ENCODE measurements at regions not wholly inside any gene's neighbourhood (a gene's known extent, or its start where the extent isn't known, plus 50 kb on each side); places are given as distances from the start of the nearest gene placed in this dataset.

DNA sequence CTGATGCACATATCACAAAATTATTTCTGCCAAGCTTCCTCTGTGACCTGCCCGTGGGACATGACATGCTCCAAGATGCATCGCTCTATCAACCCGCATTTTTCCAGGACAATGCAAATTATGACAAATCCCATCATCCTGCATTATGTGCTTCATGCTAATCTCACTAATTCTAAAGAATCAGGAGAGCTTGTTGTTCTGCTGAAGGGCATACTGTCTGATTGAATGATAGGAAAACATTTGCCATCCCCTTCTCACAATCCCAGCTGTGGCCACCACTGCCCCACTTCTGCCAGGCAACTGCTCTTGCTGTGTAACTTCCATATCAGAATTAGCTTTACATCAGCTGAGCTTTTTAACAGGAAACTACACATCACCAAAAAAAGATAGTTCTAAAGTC lies 203.5 kb upstream of the NANOGP8 start:
- ChIA-PET POLR2A (interaction anchor here (0.6 to 1.5 kb wide), 3 partner anchors 17 to 210 kb away, joined by 3 read pairs; no protein-coding TSS in a partner anchor), CTCF (ENCODE audit: low intra/inter-chr PET ratio) (interaction anchor here (0.6 to 2.8 kb wide), 4 partner anchors 155 to 363 kb away, joined by 3 to 19 read pairs (median 4); no protein-coding TSS in a partner anchor)
- in situ Hi-C loops (cut with MboI), result loop anchor here (25.0 kb wide), 2 partner anchors 201 to 1849 kb away; partner anchors contain the start of gene NANOGP8
- Histone ChIP-seq H3K4me1 (replicated peaks in 1 of 2; ENCODE audit: control insufficient read depth in 2 of 2, insufficient read depth in 2 of 2, low read length in 2 of 2) (peaks cover 0 to 1% of the 10 kb centered on the region in 2 experiments; a peak in 1 of 5 replicates), H3K27ac (ENCODE audit: extremely low read depth, low read depth, low read length) (no peak overlapping the region), H3K4me2 (ENCODE audit: insufficient read depth, low read length) (no peak overlapping the region), H3K36me3 (ENCODE audit: control insufficient read depth, insufficient read depth, low read length) (no peaks in the 10 kb centered on the region), H3K9me1 (ENCODE audit: control insufficient read depth, insufficient read depth, low read length) (no peaks in the 10 kb centered on the region), H3K9me3 (replicated peaks; ENCODE audit: control insufficient read depth, insufficient read depth, low read depth, low read length) (no peaks in the 10 kb centered on the region), H3K79me2 (ENCODE audit: control insufficient read depth, insufficient read depth, low read length) (no peaks in the 10 kb centered on the region), H3K27me3 (ENCODE audit: control insufficient read depth in 2 of 2, insufficient read depth in 2 of 2, low read length in 2 of 2) (no peaks in the 10 kb centered on the region), H4K20me1 (replicated peaks; ENCODE audit: control insufficient read depth, insufficient read depth, low read length) (no peaks in the 10 kb centered on the region), H3K4me3 (no peak overlapping the region), H3K9ac (ENCODE audit: insufficient read depth in 1 of 2, low read depth in 2 of 2, low read length in 2 of 2) (no peak overlapping the region), H2AFZ (ENCODE audit: low read depth, low read length) (no peak overlapping the region)
- intact Hi-C loops (cut with micrococcal nuclease), result loop anchor here (2.0 kb wide), 2 partner anchors 210 to 462 kb away; no protein-coding TSS in a partner anchor
- WGBS (ENCODE audit: insufficient coverage, low coverage, missing lambda C conversion rate), result 8% methylated on average over 3 of the region's 3 CpGs
- BruUV-seq (replicated peaks), result no TSS peak
- ATAC-seq (no peak), DNase-seq (ENCODE audit: extremely low read depth in 1 of 4, low spot score in 3 of 4) (no peak), FAIRE-seq (no peak)
- TF ChIP-seq MYNN (IDR thresholded peaks at IDR 0.05), result no peak
- no peak for TF ChIP-seq MYNN (CRISPR knock-in tag; IDR thresholded peaks at IDR 0.05)
- TF ChIP-seq ZFX (CRISPR knock-in tag; IDR thresholded peaks at IDR 0.05), result no peak
- TF ChIP-seq, protein P1, sequence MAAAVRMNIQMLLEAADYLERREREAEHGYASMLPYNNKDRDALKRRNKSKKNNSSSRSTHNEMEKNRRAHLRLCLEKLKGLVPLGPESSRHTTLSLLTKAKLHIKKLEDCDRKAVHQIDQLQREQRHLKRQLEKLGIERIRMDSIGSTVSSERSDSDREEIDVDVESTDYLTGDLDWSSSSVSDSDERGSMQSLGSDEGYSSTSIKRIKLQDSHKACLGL (CRISPR knock-in tag; IDR thresholded peaks at IDR 0.05; ENCODE audit: borderline replicate concordance, poor library complexity, severe bottlenecking), result no peak
- TF ChIP-seq ZNF57 (CRISPR knock-in tag; IDR thresholded peaks at IDR 0.05), result no peak
- TF ChIP-seq, protein P2, sequence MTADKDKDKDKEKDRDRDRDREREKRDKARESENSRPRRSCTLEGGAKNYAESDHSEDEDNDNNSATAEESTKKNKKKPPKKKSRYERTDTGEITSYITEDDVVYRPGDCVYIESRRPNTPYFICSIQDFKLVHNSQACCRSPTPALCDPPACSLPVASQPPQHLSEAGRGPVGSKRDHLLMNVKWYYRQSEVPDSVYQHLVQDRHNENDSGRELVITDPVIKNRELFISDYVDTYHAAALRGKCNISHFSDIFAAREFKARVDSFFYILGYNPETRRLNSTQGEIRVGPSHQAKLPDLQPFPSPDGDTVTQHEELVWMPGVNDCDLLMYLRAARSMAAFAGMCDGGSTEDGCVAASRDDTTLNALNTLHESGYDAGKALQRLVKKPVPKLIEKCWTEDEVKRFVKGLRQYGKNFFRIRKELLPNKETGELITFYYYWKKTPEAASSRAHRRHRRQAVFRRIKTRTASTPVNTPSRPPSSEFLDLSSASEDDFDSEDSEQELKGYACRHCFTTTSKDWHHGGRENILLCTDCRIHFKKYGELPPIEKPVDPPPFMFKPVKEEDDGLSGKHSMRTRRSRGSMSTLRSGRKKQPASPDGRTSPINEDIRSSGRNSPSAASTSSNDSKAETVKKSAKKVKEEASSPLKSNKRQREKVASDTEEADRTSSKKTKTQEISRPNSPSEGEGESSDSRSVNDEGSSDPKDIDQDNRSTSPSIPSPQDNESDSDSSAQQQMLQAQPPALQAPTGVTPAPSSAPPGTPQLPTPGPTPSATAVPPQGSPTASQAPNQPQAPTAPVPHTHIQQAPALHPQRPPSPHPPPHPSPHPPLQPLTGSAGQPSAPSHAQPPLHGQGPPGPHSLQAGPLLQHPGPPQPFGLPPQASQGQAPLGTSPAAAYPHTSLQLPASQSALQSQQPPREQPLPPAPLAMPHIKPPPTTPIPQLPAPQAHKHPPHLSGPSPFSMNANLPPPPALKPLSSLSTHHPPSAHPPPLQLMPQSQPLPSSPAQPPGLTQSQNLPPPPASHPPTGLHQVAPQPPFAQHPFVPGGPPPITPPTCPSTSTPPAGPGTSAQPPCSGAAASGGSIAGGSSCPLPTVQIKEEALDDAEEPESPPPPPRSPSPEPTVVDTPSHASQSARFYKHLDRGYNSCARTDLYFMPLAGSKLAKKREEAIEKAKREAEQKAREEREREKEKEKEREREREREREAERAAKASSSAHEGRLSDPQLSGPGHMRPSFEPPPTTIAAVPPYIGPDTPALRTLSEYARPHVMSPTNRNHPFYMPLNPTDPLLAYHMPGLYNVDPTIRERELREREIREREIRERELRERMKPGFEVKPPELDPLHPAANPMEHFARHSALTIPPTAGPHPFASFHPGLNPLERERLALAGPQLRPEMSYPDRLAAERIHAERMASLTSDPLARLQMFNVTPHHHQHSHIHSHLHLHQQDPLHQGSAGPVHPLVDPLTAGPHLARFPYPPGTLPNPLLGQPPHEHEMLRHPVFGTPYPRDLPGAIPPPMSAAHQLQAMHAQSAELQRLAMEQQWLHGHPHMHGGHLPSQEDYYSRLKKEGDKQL (CRISPR knock-in tag; IDR thresholded peaks at IDR 0.05; ENCODE audit: borderline replicate concordance), result no peak
- no peak for TF ChIP-seq ZC3H8 (IDR thresholded peaks at IDR 0.05)
- no peak for TF ChIP-seq CBX8 (IDR thresholded peaks at IDR 0.05; ENCODE audit: borderline replicate concordance, extremely low read depth, low read depth, low read length, poor library complexity, severe bottlenecking)
- no peak for TF ChIP-seq MCM3 (IDR thresholded peaks at IDR 0.05)
- TF ChIP-seq SAP30 (IDR thresholded peaks at IDR 0.05; ENCODE audit: borderline replicate concordance, insufficient read depth, low read depth, low read length, poor library complexity, severe bottlenecking), result no peak
- TF ChIP-seq, protein P3, sequence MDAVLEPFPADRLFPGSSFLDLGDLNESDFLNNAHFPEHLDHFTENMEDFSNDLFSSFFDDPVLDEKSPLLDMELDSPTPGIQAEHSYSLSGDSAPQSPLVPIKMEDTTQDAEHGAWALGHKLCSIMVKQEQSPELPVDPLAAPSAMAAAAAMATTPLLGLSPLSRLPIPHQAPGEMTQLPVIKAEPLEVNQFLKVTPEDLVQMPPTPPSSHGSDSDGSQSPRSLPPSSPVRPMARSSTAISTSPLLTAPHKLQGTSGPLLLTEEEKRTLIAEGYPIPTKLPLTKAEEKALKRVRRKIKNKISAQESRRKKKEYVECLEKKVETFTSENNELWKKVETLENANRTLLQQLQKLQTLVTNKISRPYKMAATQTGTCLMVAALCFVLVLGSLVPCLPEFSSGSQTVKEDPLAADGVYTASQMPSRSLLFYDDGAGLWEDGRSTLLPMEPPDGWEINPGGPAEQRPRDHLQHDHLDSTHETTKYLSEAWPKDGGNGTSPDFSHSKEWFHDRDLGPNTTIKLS (IDR thresholded peaks at IDR 0.05; ENCODE audit: borderline replicate concordance, low read depth), result no peak
- no peak for TF ChIP-seq NFXL1 (CRISPR knock-in tag; IDR thresholded peaks at IDR 0.05)
- TF ChIP-seq ZNF239 (CRISPR knock-in tag; IDR thresholded peaks at IDR 0.05), result no peak
- TF ChIP-seq, protein P4, sequence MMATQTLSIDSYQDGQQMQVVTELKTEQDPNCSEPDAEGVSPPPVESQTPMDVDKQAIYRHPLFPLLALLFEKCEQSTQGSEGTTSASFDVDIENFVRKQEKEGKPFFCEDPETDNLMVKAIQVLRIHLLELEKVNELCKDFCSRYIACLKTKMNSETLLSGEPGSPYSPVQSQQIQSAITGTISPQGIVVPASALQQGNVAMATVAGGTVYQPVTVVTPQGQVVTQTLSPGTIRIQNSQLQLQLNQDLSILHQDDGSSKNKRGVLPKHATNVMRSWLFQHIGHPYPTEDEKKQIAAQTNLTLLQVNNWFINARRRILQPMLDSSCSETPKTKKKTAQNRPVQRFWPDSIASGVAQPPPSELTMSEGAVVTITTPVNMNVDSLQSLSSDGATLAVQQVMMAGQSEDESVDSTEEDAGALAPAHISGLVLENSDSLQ (IDR thresholded peaks at IDR 0.05), result no peak
- no peak for TF ChIP-seq ZNF584 (CRISPR knock-in tag; IDR thresholded peaks at IDR 0.05; ENCODE audit: low read depth)
